NCI-H1694 (cell line): ENCODE measurements at regions not wholly inside any gene's neighbourhood (a gene's known extent, or its start where the extent isn't known, plus 50 kb on each side); places are given as distances from the start of the nearest gene placed in this dataset.

ENCODE experiments used
- DNase-seq: peaks from one replicate; lab custom pipeline; 2025; lab: John Stamatoyannopoulos, UW

- DNase-seq, result no peak
Observed at GRCh38 chr6:92826633-92827032, 592.7 kb downstream of the EPHA7 start.

DNA sequence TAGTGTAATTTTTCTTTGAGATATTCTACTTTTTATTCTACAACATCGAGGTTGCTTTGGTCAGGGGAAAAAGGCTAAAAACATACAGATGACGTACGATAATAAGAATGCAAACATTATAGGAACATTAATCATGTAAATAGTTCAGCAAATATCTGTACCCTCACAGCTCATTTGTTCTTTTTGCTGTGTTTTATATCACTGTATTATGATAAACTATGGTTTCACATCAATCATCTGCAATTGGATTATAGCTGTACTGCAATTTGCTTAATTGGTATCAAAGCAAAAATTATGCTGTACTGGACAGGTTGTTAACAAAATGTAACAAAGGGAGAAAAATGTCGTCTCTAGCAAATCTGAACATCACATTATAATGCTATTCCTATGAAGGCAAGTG, 597.1 kb downstream of the EPHA7 start:
- DNase-seq, result no peak

- no peak for DNase-seq
Observed at GRCh38 chr6:92820601-92821000, 598.8 kb downstream of the EPHA7 start.

GRCh38 chr6:92810913-92811312, 608.4 kb downstream of the EPHA7 start:
- no peak for DNase-seq

DNA sequence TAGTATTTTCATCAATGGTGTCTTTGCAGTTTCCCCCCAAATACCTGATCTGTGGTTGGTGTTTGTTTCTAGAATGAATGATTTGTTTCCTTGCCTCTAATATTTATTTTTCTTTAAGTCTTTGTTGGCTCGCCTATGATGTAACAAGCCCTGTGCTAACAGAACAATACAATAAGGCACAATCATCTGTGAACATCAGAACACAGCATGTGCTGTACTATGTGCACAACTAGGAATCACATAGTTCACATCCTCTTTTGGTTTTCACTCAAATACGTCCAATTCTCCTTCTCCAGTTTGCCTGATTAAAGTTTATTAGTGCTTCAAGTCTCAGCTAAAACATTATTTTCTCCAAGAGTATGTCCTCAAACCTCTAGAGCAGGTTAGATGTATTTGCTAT, 613.1 kb downstream of the EPHA7 start:
- no peak for DNase-seq

DNA sequence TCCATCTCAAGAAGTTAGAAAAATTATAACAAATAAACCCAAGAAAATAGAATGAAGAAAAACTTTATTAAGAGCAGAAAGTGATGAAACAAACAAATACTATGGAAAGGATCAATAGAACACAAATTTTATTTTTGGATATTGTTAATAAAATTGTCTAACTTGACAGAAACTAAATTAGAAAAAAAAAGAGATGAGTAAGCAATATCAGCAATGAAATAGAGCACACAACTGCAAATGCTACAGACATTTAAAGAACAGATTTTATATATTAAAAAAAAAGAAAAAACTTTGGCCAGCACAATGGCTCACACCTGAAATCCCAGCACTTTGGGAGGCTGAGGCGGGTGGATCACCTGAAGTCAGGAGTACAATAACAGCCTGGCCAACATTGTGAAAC, 628.0 kb downstream of the EPHA7 start:
- DNase-seq, result no peak

DNA sequence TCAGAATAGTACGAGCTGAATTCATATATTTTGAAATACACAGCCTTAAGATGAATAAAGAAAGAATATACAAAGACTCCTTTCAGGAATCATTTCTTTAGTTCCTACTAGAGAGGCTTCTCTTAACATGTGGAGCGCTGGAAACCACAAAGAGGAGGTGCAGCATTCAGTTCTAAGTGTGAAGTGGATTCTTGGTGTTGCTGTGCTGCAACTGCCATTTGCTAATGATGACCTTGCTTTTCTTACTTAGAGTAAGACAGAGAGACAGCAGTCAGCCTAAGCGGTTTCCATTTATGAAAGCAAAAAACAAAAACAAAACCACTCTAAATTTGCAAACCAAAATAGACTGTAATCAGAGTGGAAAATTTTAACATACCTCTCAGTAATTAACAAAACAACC, 629.0 kb downstream of the EPHA7 start:
- DNase-seq, result no peak

GRCh38 chr6:92784235-92784634, 635.1 kb downstream of the EPHA7 start:
- no peak for DNase-seq

GRCh38 chr6:92779746-92780145, 639.6 kb downstream of the EPHA7 start:
- DNase-seq, result peak; percentile 30

DNA sequence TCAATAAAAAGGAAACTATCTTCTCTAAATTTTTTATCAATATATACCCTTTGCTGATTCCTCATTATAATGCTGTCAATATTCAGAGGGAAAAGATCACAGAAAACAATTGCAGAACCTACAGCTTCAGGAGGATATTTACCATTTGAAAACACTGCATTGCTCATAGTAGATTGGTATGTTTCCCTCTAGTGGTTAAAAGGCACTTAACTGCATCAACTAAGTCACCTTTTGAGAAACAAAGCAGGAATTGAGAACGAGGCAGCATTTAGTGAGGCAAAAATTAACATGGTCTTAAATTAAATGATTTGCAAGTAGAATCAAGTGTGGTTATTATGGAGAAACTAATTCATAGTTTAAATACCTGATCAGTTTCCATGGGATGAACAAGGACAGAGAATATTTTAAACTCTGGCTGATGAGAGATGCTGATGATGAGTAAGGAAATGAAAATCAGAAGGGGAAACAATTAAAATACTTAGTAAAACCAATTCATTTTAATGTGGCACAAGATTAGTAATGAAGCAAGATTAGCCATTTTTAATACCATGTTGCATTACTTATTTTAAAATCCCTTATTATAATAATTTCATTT, 642.1 kb downstream of the EPHA7 start:
- DNase-seq, result peak; percentile 14

DNA sequence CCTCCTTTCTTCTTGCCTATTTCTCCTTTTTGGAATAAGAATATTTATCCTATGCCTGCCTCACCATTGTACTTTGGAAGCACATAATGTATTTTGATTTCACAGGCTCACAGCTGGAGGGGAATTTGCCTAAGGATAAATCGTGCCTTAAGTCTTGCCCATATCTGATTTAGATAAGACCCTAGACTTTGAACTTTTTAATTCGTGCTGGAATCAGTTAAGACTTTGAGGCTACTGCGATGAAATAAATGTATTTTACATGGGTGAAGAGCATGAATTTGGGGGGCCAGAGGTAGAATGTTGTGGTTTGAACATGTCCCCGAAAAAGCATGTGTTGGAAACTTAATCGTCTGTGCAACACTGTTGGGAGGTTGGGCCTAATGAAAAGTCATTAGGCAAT, 648.8 kb downstream of the EPHA7 start:
- DNase-seq, result no peak

DNA sequence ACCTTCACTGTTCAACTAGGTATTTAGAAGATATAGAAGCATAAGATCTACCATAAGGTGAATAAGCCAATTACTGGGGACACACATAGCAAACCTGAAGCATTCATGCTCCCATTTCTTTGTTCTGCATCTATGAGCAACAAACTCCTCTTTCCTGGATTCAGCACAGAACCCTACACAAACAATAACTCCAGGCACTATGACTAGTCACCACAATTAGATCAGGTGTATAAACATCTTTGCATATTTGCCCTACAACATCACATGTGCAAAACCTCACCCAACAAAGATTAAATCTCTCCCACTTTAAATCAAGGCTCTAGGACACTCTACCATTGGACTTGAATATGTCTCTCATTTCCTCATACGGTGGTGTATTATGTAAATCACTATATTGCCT, 652.3 kb downstream of the EPHA7 start:
- no peak for DNase-seq

DNA sequence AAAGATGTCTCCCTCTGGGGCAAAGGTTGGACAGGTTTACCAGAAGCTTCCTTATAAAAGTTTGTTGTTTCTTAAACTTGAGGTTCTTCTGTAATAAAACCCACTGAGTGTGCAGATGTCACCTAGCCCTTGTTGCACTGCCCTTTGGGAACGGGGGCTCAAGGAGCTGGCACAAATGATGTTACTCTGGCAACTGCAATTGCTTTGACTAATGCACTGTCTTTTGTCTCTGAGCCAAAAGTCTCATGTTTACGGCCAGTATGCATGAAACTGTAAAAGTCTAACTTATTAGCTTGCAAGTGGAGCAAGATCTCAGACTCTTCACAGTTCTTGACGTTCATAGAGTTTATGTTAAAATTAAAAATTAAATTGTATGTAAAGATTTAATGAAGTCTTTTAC, 655.7 kb downstream of the EPHA7 start:
- DNase-seq, result no peak

GRCh38 chr6:92763274-92763584, 656.1 kb downstream of the EPHA7 start:
- no peak for DNase-seq

DNA sequence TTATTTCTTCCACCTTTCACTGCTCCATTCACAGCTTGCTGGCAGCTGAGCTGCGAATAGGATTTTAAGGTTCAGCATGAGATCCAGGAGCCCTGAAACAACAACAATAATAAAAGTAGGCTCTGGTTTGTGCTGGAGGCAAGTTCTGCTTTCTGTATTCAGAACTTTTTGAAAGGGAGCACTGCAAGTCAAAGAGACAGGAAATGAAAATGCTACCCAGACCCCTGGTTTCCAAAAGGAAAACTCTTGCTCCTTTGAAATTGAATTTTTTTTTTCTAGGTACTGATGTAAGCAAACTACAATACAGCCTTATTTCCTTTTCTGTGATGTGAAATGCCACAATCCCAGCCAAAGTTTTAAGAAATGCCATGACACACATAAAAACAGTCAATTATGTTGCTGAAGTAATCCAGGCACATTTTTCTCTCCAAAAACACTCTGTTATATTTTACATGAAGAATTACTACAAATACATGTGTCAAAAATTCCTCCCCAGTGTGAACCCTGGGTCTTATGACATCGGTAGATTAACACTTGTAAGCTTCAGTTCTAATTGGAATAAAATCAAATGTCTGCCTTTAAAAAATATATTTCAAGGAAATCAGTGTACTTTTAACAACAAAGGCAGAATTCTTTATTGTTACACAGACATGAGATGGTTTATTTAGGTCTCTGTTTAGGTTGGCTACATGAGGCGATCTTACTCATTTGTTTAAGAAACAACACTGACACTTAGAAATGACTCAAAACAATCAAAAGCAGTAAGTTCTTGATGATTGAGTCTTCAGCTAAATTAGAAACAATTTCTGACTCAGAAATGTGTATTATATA, 656.7 kb downstream of the EPHA7 start:
- no peak for DNase-seq

- DNase-seq, result no peak
Observed at GRCh38 chr6:92759178-92759577, 660.2 kb downstream of the EPHA7 start.

GRCh38 chr6:92757925-92758324, 661.4 kb downstream of the EPHA7 start:
- DNase-seq, result no peak

- no peak for DNase-seq
Observed at GRCh38 chr6:92756912-92757311, 662.4 kb downstream of the EPHA7 start.

DNA sequence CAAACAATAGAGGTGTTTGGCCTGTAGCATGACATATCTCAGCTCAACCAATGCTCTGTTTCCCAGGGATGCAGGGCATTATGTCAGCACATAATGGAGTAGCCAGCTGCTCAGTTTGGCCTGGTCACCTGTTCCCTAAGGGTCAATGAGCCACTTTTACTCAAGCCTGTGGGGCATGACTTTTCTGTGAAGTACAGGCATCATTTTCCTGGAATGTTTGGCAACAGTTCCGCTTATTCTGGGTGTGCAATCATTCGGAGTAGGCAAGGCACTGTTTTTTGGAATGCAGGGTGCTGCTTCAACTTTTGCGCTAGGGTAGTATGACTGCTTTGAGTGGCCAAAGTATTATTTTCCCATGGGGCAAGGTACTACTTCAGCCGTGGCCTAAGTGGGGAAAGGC, 665.4 kb downstream of the EPHA7 start:
- no peak for DNase-seq

DNA sequence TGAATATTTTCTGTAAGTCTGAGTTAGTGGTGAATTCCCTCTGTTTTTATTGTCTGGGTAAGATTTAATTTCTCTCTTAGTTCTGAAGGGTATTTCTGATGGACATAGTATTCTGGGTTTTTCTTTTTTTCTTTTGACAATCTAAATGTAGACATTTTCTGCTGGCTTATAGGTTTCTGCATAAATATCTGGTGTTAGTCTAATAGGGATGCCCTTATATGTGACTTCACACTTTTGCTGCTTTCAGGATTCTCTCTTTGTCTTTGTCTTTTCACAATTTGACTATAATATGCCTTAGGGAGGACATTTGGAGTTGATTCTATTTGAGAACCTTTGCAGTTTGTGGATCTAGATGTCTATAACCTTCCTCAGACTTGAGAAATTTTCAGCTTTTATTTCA, 667.2 kb downstream of the EPHA7 start:
- no peak for DNase-seq

GRCh38 chr6:92748131-92748530, 671.2 kb downstream of the EPHA7 start:
- DNase-seq, result no peak

DNA sequence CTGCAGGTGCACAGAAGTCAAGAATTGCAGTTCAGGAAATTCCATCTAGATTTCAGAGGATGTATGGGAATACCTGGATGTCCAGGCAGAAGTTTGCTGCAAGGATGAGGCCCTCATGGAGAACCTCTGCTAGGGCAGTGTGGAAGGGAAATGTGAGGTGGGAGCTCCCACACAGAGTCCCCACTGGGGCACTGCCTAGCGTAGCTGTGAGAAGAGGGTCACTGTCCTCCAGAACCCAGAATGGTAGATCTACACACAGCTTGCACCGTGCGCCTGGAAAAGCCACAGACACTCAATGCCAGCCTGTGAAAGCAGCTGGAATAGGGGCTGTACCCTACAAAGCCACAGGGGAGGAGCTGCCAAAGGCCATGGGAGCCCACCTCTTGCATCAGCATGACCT, 681.4 kb downstream of the EPHA7 start:
- DNase-seq, result no peak

- DNase-seq, result no peak
Observed at GRCh38 chr6:92723390-92723931, 695.9 kb downstream of the EPHA7 start.

GRCh38 chr6:92719773-92720172, 699.6 kb downstream of the EPHA7 start:
- DNase-seq, result no peak
